ENCODE measurements at regions not wholly inside any gene's neighbourhood (a gene's known extent, or its start where the extent isn't known, plus 50 kb on each side); places are given as distances from the start of the nearest gene placed in this dataset.
"Not testable (repeated sequence)": the region's sequence is repeated elsewhere in the genome, so short reads cannot be mapped to it uniquely, and the experiment has no call there.

DNA sequence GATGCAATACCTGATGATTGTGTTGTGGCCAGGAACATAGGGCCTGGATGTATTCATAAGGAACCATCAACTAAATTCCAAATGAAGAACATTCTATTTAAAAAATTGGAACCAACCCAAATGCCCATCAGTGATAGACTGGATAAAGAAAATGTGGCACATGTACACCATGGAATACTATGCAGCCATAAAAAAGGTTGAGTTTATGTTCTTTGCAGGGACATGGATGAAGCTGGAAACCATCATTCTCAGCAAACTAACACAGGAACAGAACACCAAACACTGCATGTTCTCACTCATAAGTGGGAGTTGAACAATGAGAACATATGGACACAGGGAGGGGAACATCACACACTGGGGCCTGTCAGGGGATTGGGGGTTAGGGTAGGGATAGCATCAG lies 150.6 kb downstream of the DUSP10 start:
- DNase-seq: not testable (repeated sequence)

- no peak for DNase-seq
These were observed 147.3 kb downstream of the DUSP10 start for GRCh38 chr1:221594576-221594975.

DNA sequence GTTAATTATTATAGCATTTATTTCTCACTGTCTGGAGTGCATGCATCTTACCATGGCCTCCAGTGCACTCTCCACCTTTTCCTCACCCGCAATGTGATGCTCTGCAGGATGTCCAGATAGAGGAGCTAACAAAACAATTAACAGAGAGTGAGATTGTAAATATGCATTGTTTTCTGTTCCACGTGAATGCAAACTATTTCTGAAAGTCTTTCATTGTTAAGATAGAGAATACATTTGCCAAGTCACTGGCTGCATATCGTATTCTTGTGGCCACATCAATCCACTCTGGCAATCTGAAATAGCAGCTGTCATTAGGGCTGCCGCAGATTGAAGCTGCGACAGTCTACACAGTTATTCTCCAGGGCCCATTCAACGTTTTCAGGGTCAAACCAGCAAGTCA lies 143.8 kb downstream of the DUSP10 start:
- DNase-seq: no peak

DNA sequence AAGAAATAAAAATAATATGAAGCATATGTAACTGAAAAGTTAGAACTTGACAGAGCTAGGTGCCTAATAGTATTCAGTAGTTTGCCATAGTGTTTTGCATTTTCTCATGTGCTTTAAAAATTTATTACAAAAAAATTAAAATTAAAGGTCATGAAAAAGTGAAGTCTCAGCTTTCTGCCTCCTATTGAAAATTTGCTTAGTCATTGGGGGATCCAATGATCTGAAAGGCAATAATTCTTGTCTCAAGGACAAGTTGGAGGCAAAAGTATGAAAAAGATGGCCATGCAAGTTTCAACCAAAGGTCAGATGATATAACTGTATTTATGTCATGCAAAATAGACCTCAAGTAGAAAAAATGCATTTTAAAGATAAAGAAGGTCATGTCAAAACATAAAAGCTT lies 140.7 kb downstream of the DUSP10 start:
- no peak for DNase-seq

GRCh38 chr1:221602830-221603229 lies 139.1 kb downstream of the DUSP10 start:
- DNase-seq: no peak

GRCh38 chr1:221604390-221604789 lies 137.5 kb downstream of the DUSP10 start:
- DNase-seq: not testable (repeated sequence)

- no peak for DNase-seq
These were observed 136.9 kb downstream of the DUSP10 start for GRCh38 chr1:221604948-221605347.

GRCh38 chr1:221605569-221605968 lies 136.3 kb downstream of the DUSP10 start:
- no peak for DNase-seq

DNA sequence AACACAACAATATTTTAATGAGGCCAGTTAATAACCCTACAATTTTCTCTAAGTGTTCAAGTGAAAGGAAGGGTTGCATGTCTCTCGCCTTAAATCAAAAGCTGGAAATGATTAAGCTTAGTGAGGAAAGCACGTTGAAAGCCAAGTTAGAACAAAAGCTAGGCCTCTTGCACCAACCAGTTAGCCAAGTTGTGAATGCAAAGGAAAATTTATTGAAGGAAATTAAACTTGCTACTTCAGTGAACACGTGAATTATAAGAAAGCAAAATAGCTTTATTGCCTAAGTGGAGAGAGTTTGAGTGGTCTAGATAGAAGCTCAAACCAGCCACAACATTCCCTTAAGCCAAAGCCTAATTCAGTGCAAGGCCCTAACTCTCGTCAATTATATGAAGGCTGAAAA lies 135.6 kb downstream of the DUSP10 start:
- no peak for DNase-seq

- no peak for DNase-seq
These were observed 133.0 kb downstream of the DUSP10 start for GRCh38 chr1:221608835-221609320.

DNA sequence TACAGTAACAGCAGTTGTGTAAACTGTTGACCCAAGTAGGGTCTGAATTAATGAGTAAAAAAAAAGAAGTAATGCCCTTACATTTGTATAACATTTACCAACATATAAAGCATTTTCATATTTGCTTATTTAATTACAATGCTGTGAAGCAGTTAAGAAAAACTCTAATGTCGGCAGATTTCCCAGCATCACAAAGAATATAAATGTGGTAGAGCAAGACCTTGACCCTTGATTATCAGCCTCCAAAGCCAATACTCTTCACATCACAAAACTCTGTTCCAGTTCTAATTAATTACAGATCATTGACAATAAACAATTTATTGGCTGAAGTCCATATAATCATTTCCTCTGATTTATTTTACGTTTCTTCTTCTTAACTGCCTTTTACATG lies 130.2 kb downstream of the DUSP10 start:
- no peak for DNase-seq

DNA sequence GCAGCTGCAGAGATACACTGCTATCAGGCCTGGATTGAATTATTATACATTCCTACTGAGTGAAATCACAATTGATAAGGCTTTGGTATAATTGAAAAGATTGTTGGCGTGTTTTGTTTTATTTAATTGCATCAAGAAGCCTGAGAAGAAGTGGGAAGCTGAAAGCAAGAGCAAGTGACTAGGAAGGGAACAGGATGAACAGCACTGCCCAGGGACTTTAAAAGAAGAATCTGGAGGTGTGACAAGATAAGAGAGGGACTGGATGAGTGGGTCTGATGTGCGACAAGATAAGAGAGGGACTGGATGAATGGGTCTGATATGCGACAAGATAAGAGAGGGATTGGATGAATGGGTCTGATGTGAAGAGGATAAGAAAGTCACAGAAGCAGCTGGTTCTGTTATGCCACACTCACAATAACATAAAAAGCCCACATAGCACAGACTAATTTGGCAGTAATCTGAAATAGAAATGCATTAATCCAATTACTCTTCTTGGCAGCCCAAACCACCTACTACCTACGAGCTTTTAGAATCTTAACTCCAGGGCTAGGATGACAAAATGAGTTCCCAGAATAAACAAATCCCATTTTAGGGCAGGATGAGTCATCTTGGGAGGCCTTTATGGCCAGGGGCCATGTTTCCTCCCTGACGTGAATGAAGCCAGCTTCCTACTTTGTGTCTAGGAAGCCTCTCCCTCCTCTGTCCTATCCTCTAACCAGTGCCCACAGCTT lies 129.7 kb downstream of the DUSP10 start:
- DNase-seq: peak; percentile 70

DNA sequence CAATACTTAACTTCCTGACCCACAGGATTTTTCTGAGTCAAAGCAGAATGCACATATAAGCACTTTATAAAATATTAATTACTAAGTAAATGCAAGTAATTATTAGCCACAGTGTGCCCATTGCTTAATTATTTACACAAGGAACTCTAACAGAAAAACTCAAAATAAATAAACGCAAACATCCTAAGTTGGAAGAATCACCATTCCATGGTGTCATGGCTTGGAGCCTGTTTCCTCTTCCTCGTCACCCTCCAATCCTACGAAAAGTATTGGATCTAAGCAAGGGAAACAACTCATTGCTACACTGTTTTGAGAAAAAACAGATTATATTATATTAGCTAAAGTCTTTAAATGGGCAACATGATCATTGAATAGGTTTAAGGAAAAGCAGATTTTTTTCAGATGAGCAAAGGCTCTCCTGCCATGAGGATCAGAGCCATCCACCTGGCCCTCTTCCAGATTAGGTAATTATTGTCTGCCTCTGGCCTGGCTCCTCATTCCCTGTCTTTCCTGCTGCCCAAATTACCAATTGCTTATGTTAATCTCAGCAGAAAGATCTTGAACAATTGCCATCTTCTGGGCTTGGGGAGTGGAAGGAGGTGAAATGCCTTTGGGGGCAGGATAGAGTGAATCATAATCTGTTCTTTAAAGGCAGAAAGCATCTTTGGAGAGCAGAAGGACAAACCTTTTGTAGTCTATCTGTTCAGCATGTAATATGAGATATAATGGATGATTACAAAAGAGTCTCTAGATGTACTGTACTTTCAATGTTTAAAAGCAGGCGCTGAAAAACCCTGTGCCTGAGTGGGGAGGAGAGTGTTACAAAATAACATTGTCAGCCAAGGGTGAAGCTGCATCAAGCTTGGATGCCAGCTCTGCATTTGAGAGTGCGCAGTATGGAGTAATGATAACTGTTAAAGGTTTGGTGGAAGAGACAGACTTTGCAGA lies 121.2 kb downstream of the DUSP10 start:
- DNase-seq: peak; percentile 78

GRCh38 chr1:221621683-221622082 lies 120.2 kb downstream of the DUSP10 start:
- no peak for DNase-seq

DNA sequence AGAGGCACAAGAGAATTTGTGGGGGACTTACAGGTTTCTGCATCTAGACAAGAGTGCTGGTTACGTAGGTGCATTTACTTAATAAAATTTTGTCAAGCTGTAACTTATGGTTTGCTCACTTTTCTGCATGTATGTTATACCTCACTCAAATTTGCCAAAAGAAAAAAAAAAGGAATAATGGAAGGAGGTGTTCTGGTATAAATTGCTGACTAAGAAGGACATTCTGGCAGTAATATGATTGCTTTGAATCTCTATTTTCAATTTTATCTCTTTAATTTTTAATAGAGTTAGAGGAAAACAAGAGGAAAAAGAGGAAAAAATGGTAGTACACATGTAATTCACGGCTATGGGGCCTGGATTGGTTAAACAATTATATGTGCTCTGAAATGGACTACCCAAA lies 119.5 kb downstream of the DUSP10 start:
- DNase-seq: no peak

GRCh38 chr1:221625026-221625425 lies 116.9 kb downstream of the DUSP10 start:
- no peak for DNase-seq

GRCh38 chr1:221626041-221626440 lies 115.8 kb downstream of the DUSP10 start:
- no peak for DNase-seq

DNA sequence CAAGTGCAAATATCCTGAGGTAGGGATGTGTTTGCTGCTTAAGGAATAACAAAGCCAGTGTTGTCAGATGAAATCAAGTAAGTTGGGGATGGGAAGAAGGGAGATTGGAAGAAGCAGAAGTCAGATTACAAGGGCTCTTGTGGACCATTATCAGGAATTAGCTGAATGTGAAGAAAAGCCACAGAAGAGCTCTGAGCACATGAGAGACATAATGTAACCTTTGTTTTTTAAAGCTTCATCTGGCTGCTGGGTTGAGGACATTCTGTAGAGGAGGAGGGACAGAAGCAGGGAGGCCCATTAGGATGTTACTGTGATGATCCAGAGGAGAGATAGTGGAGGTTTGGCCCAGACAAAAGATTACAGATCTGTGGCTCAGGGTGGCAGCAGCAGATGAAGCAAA lies 111.7 kb downstream of the DUSP10 start:
- no peak for DNase-seq

DNA sequence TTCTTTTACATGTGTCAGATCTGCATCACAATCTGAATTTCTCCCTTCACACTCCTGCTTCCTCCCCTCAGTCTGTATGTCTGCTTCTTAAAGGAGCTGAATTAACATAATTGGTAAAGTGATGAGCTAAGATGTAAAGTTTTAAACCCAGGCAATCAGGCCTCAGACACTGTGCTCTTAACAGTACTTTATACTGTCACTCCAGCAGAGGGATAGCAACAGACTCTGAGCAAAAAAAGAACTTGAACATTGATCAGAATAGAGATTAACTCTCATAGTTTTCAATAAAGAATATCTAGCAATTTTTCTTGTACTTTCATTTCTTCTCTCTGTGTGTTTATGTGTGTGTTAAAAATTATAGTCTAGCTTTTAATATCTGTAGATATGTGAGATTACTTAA lies 110.3 kb downstream of the DUSP10 start:
- DNase-seq: no peak

GRCh38 chr1:221632072-221632471 lies 109.8 kb downstream of the DUSP10 start:
- no peak for DNase-seq

DNA sequence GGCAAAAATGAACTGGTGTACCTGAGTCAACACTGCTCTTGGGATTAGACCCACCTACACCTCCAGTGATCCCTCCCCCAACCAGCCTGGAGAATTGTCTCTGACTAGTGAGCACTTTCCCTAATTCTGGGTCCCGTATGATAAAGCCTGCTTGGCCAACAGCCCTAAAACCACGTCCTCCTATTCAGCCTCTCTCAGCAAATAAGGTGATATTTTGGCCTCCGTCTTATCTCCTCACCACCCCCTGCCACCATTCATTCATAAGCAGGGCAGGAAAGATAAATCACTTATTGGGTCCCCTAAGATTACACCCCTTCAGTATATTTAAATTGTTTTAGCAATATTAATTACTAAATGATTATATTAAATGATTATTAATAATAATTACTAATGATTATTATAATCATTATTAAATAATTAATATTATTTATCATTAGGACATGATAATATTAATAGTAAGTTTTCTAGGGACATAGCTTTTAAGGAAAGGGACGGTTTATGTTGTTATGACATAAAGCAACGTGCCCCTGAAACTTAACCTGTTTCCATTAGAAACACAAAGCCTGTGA lies 108.0 kb downstream of the DUSP10 start:
- no peak for DNase-seq

GRCh38 chr1:221634606-221635005 lies 107.3 kb downstream of the DUSP10 start:
- no peak for DNase-seq

- no peak for DNase-seq
These were observed 106.6 kb downstream of the DUSP10 start for GRCh38 chr1:221635305-221635704.

DNA sequence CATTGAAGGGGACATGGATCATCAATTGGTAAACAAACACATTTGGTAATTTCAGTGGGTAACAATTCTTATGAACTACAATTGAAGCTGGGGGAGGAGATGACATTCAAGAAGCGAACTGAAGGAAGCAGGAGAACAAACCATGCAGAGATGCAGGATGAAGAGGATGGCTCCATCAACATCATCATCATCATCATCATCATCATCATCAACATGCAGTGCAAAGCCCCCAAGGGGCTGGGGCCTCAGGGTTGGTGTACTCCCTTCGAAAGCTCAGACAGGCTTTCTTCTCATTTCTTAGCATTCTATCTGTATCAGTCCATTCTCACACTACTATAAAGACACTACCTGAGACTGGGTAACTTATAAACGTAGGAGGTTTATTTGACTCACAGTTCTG lies 105.8 kb downstream of the DUSP10 start:
- DNase-seq: no peak
